KOPT-K1 (cell line): ENCODE measurements at regions not wholly inside any gene's neighbourhood (a gene's known extent, or its start where the extent isn't known, plus 50 kb on each side); places are given as distances from the start of the nearest gene placed in this dataset.

Experiments
- H3K27ac ChIP-seq: fragments of 200-600 bp; sonication (generic); 2 replicates; pipeline ENCODE4 v1.5.1; 2016; ENCODE audit warnings: antibody characterized with exemption, mild to moderate bottlenecking, low read depth, low read length; ENCODE audit not compliant: poor library complexity, severe bottlenecking
- H3K36me3 ChIP-seq: fragments of 200-600 bp; sonication (generic); 2 replicates; pipeline ENCODE4 v1.5.1; 2017; ENCODE audit warnings: antibody characterized with exemption, mild to moderate bottlenecking, low read length, moderate library complexity; ENCODE audit not compliant: insufficient read depth
- H3K9me3 ChIP-seq: fragments of 200-600 bp; sonication (generic); 2 replicates; pipeline ENCODE4 v1.5.1; 2017; ENCODE audit warnings: antibody characterized with exemption, low read length, mild to moderate bottlenecking; ENCODE audit not compliant: insufficient read depth, poor library complexity, severe bottlenecking

- Histone ChIP-seq H3K36me3 (no peaks in the 10 kb centered on the region), H3K9me3 (no peaks in the 10 kb centered on the region), H3K27ac (no peak overlapping the region)
These were observed 214.0 kb upstream of the NOVA1 start for GRCh38 chr14:26811756-26812305.

DNA sequence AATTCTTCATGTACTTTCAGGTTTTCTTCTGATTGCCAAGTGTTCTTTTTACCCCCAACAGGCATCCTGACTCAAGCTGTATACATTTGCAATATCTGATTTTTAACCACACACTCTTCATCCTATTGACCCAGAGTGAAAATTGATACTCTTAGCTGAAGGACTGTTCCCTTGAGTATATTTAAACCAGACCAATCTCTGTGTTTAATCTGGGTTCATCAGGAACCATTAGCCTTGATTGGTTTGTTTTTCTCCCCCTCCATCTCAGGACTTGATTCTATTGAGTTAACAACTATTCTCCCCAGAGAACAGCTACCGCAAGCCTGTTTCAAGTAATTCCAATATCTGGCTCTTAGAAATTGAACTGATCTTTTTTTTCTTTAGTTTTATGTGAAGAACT is 222.3 kb upstream of the NOVA1 start:
- H3K36me3 ChIP-seq: no peaks in the 10 kb centered on the region
- H3K9me3 ChIP-seq: no peaks in the 10 kb centered on the region
- no peak overlapping the region for H3K27ac ChIP-seq

- Histone ChIP-seq H3K36me3 (no peaks in the 10 kb centered on the region), H3K27ac (no peak overlapping the region), H3K9me3 (no peaks in the 10 kb centered on the region)
These were observed 222.7 kb upstream of the NOVA1 start for GRCh38 chr14:26820572-26820971.

DNA sequence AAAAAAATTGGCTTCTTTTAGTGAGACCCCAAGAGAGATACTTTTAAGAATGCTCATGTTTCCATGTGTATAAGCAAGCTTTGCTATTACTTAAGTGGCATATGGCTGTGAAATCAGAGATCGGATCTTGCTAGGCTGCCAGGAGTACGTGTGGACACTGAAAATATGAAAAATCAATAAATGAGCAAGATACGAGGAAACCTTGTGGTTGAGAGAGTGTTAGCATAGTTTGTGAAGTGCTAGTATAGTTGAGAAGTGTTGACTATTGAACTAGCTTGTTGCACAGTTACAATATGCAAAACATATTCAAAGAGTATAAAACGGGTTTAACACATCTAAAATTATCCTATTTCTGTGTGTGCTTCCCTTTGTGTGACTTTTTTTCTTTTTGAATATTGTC is 230.9 kb upstream of the NOVA1 start:
- H3K9me3 ChIP-seq: no peaks in the 10 kb centered on the region
- no peak overlapping the region for H3K27ac ChIP-seq
- H3K36me3 ChIP-seq: no peaks in the 10 kb centered on the region

- Histone ChIP-seq H3K27ac (no peak overlapping the region), H3K9me3 (no peaks in the 10 kb centered on the region), H3K36me3 (no peaks in the 10 kb centered on the region)
These were observed 235.9 kb upstream of the NOVA1 start for GRCh38 chr14:26833621-26834176.

DNA sequence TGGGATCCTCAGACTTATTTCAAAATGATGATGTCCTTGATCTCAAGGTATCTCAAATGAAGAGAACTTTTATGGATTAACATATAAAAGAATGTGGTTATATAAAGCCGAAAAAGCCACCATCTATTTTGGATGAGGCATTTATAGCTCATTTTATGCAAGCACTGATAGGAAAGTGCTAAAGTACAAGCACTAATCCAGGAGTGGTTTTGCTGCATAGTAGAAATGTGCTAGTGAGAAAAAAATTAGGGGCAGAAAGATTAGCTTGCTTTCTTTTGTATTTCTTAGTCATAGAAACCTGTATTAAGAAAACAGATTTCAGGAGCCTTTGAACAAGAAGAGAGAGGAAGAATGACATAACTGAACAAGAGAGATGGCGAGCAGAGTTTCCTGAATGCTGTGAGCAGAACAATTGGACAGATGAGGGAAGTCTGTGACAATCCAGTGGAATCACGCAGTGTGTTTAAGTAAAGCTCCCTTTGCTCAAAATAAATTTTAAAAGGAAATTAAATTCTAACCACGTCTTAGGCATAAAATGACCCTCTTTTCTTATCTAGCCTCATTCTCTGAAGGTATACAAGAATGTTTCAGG is 238.2 kb upstream of the NOVA1 start:
- H3K36me3 ChIP-seq: no peaks in the 10 kb centered on the region
- no peaks in the 10 kb centered on the region for H3K9me3 ChIP-seq
- H3K27ac ChIP-seq: no peak overlapping the region

DNA sequence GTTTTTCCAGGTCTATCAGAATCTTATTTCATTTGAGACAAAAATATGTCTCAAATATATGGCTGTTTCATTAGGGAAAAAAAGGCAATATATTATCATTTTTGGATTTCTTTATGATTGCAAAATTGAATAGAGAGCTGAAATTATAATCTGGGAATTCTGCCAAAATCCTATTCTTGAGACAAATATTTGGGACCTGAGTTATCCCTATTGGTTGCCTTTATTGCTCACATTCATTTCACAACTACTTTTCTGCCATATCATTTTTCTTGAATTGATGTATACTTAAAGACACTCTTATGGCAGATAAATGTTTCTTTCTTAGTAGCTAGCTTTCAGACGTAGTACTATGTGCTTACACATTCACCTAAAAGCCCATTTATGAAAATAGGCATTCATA is 241.6 kb upstream of the NOVA1 start:
- no peaks in the 10 kb centered on the region for H3K9me3 ChIP-seq
- H3K36me3 ChIP-seq: no peaks in the 10 kb centered on the region
- no peak overlapping the region for H3K27ac ChIP-seq

GRCh38 chr14:26841326-26841725 is 243.5 kb upstream of the NOVA1 start:
- Histone ChIP-seq H3K9me3 (no peaks in the 10 kb centered on the region), H3K27ac (no peak overlapping the region), H3K36me3 (no peaks in the 10 kb centered on the region)

DNA sequence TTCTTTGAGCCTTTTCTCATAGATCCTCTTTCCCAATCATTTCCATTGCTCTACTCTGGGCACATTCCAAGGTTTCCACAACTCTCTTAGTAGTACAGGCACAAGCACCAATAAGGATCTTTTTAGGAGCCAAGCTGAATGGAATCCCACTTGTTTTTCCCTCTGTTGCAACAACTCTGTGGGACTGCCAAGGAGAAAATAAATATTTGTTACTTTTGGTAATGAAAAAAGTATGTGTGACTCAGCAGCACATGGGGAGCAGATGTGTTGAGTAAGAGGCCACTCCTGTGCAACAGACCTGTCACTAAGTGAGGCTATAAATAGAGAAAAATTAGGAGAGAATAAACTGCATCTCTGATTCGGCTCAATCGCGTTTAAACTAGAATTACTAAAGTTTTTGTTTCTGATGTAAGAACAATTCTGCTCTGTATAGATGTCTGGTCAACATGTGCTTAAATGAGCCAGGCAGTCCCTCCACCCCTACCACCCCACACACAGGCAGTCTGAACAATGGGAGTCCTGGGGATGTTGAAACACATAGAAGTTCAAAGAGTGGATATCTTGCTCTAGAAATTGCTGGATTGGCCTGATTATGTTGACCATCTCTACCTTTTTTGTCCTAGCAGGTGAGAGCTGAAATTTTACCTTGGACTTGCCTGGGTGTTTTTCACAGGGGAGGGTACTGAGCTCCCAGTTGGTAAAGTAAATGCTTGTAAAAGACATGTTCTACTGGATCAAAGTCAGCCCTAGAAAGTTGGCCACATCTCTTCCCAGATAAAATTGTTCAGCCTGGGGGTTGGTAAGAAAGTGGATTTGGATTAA is 244.3 kb upstream of the NOVA1 start:
- H3K27ac ChIP-seq: no peak overlapping the region
- no peaks in the 10 kb centered on the region for H3K9me3 ChIP-seq
- no peaks in the 10 kb centered on the region for H3K36me3 ChIP-seq

DNA sequence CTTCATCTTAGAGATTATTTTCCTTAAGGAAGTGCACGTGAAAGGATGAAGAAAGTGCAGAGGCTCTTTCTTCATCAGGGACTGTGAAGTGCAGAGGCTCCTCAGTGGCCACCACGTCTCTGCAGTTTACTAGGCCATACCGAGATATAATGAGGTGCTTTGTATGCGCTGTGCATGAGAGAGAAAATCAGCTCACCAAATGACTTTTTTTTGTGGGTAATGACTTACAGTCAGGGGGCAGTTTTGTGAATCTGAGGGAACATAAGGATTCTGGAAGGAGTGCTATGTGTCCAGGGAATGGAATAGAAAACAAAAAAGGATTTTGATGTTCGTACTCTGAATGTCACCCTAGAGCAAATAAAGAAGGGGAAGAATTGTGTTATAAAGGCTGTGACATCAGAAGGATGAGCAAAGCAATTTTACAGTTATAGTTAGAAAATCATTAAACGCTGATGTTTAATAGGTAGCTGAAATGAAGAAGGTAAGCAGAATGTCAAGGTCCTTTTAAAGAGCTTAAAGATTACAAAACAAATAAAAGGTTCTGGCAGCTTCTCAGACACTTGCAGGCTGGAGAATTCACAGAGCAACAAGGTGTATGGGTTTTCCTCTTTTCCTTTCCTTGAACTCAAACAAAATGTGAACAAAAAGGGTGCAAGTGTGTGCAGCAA is 247.5 kb upstream of the NOVA1 start:
- Histone ChIP-seq H3K27ac (no peak overlapping the region), H3K9me3 (no peaks in the 10 kb centered on the region), H3K36me3 (no peaks in the 10 kb centered on the region)

- no peaks in the 10 kb centered on the region for H3K9me3 ChIP-seq
- H3K27ac ChIP-seq: no peak overlapping the region
- no peaks in the 10 kb centered on the region for H3K36me3 ChIP-seq
These were observed 248.6 kb upstream of the NOVA1 start for GRCh38 chr14:26846388-26846787.

DNA sequence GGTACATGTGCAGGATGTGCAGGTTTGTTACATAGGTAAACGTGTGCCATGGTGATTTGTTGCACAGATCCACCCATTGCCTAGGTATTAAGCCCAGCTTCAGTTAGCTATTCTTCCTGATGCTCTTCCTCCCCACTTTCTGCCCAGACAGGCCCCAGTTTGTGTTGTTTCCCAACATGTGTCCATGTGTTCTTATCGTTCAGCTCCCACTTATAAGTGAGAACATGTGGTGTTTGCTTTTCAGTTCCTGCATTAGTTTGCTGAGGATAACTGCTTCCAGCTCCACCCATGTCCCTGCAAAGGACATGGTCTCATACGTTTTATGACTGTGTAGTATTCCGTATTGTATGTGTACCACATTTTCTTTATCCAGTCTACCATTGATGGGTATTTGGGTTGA is 251.7 kb upstream of the NOVA1 start:
- no peak overlapping the region for H3K27ac ChIP-seq
- no peaks in the 10 kb centered on the region for H3K9me3 ChIP-seq
- H3K36me3 ChIP-seq: no peaks in the 10 kb centered on the region

- no peaks in the 10 kb centered on the region for H3K36me3 ChIP-seq
- no peaks in the 10 kb centered on the region for H3K9me3 ChIP-seq
- no peak overlapping the region for H3K27ac ChIP-seq
These were observed 254.0 kb upstream of the NOVA1 start for GRCh38 chr14:26851793-26852192.

GRCh38 chr14:26855077-26855753 is 257.4 kb upstream of the NOVA1 start:
- H3K9me3 ChIP-seq: no peaks in the 10 kb centered on the region
- no peak overlapping the region for H3K27ac ChIP-seq
- H3K36me3 ChIP-seq: no peaks in the 10 kb centered on the region
